ENCODE measurements at regions not wholly inside any gene's neighbourhood (a gene's known extent, or its start where the extent isn't known, plus 50 kb on each side); places are given as distances from the start of the nearest gene placed in this dataset.

DNA sequence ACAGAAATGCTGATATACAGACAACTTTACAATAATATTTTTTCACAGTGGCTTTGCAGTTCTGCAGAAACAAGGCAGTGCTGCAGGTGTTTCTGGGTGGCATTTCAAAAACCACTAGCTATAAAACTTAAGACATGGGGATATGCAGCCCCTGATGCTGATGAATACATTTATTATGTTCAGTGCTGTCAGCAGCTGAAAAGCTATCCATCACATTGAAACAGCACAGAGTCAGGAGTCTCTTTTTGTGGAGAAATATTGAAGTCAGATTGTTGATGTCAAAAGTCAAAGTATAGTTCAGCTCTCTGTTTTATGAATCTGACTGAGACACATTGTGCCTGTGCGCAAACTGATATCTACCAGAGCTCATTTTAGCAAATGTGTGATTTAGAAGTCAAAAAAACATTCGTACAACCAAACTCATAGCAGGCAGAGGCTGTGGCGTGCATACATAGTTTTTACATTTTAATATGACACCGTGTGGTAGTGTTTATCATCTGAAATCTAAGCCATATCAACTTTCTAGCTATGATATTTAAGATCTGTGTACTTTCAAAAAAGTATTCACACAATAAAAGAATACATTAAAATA lies 467.6 kb downstream of the PRKD1 start:
- Histone ChIP-seq H3K27me3 (ENCODE audit: control insufficient read depth, insufficient read depth, low read length) (no peaks in the 10 kb centered on the region), H3K4me3 (ENCODE audit: low read depth, low read length) (no peak overlapping the region), H3K36me3 (ENCODE audit: control insufficient read depth, insufficient read depth, low read length) (no peaks in the 10 kb centered on the region)
- DNase-seq (ENCODE audit: low read depth) = no peak
- TF ChIP-seq, protein P1, sequence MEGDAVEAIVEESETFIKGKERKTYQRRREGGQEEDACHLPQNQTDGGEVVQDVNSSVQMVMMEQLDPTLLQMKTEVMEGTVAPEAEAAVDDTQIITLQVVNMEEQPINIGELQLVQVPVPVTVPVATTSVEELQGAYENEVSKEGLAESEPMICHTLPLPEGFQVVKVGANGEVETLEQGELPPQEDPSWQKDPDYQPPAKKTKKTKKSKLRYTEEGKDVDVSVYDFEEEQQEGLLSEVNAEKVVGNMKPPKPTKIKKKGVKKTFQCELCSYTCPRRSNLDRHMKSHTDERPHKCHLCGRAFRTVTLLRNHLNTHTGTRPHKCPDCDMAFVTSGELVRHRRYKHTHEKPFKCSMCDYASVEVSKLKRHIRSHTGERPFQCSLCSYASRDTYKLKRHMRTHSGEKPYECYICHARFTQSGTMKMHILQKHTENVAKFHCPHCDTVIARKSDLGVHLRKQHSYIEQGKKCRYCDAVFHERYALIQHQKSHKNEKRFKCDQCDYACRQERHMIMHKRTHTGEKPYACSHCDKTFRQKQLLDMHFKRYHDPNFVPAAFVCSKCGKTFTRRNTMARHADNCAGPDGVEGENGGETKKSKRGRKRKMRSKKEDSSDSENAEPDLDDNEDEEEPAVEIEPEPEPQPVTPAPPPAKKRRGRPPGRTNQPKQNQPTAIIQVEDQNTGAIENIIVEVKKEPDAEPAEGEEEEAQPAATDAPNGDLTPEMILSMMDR (IDR thresholded peaks at IDR 0.05; ENCODE audit: insufficient read depth, low read length, severe bottlenecking) = no peak
- no peak for FAIRE-seq

DNA sequence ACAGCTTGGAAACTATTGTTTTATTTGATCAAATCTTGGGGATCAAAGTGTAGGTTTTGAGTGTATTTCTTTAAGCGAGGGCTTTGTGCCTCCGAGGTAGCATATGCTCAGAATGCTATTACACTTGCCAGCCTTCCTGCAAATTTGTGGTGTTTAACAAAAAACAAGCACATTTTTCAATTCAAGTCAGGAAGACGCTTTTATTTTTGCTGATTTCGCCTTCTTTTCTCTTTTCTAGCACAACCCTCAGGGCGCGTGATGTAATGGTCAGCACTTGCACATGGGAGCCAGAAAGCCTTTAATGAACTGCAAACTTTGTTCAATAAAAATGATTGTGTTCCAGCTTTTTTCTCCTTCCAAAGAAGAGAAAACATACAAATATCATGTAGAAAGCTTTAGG lies 466.5 kb downstream of the PRKD1 start:
- Histone ChIP-seq H3K4me3 (ENCODE audit: low read depth, low read length) (no peak overlapping the region), H3K36me3 (ENCODE audit: control insufficient read depth, insufficient read depth, low read length) (no peaks in the 10 kb centered on the region), H3K27me3 (ENCODE audit: control insufficient read depth, insufficient read depth, low read length) (no peaks in the 10 kb centered on the region)
- no peak for DNase-seq (ENCODE audit: low read depth)
- TF ChIP-seq, protein P1 (IDR thresholded peaks at IDR 0.05; ENCODE audit: insufficient read depth, low read length, severe bottlenecking) = no peak
- no peak for FAIRE-seq

DNA sequence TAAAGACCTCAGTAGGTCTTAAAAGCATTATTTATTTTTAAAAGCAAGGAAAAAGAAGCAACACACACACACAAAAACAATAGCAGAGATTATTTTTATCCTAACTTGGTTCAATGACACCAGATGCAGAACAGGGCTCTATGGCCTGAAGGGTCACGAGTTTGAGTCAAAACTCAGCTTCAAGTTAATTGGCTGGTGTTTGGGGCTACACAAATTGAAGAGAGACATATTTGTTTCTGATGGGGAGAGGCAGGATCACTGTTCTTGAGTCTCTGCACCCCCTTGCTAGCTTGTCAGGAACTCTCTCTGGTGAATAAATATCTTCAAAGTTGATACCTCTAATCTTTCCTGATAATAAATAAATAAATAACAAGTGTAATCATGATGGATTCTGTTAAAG lies 466.1 kb downstream of the PRKD1 start:
- H3K4me3 ChIP-seq (ENCODE audit: low read depth, low read length) = no peak overlapping the region
- H3K36me3 ChIP-seq (ENCODE audit: control insufficient read depth, insufficient read depth, low read length) = no peaks in the 10 kb centered on the region
- TF ChIP-seq, protein P1 (IDR thresholded peaks at IDR 0.05; ENCODE audit: insufficient read depth, low read length, severe bottlenecking) = no peak
- DNase-seq (ENCODE audit: low read depth) (no peak), FAIRE-seq (no peak)
- no peaks in the 10 kb centered on the region for H3K27me3 ChIP-seq (ENCODE audit: control insufficient read depth, insufficient read depth, low read length)

DNA sequence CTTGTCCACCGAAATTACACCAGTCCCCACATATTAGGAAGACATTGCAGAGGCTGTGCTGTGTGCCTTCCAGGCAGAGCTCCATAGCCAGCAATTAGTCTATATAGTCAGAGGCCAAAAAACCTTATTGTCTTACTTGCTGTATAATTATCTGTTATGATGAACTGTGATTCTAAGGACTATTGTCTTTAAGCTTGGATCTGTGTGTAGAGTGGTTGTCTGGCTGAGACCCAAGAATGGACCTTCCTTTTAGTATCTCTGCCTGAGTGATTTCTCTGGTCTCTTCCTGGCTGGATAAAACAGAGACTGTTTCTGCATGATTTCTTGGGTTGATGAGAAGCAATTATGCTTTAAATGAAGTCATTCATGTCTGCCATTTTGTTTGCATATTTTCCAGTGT lies 465.3 kb downstream of the PRKD1 start:
- FAIRE-seq = no peak
- Histone ChIP-seq H3K27me3 (ENCODE audit: control insufficient read depth, insufficient read depth, low read length) (no peaks in the 10 kb centered on the region), H3K4me3 (ENCODE audit: low read depth, low read length) (no peak overlapping the region), H3K36me3 (ENCODE audit: control insufficient read depth, insufficient read depth, low read length) (no peaks in the 10 kb centered on the region)
- TF ChIP-seq, protein P1 (IDR thresholded peaks at IDR 0.05; ENCODE audit: insufficient read depth, low read length, severe bottlenecking) = no peak
- DNase-seq (ENCODE audit: low read depth) = no peak

DNA sequence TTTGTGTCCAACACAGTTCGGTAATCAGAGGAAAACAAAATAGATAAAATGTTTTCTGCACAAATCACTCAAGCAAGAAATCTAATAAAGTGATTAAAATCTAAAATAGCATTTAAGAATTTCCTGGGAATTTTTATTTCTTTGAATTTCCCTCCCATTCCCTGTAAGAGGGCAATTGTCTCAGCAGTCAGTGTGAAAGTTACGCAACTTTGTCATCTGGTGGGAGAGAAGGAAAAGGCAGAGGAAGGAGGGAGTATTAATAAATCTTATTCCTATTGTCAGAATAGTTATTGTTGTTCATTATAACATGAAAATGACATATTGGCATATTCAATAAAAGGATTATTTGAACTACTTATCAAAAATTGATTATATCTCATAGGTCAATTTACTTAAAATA lies 464.9 kb downstream of the PRKD1 start:
- FAIRE-seq (no peak), DNase-seq (ENCODE audit: low read depth) (no peak)
- Histone ChIP-seq H3K4me3 (ENCODE audit: low read depth, low read length) (no peak overlapping the region), H3K27me3 (ENCODE audit: control insufficient read depth, insufficient read depth, low read length) (no peaks in the 10 kb centered on the region), H3K36me3 (ENCODE audit: control insufficient read depth, insufficient read depth, low read length) (no peaks in the 10 kb centered on the region)
- TF ChIP-seq, protein P1 (IDR thresholded peaks at IDR 0.05; ENCODE audit: insufficient read depth, low read length, severe bottlenecking) = no peak

DNA sequence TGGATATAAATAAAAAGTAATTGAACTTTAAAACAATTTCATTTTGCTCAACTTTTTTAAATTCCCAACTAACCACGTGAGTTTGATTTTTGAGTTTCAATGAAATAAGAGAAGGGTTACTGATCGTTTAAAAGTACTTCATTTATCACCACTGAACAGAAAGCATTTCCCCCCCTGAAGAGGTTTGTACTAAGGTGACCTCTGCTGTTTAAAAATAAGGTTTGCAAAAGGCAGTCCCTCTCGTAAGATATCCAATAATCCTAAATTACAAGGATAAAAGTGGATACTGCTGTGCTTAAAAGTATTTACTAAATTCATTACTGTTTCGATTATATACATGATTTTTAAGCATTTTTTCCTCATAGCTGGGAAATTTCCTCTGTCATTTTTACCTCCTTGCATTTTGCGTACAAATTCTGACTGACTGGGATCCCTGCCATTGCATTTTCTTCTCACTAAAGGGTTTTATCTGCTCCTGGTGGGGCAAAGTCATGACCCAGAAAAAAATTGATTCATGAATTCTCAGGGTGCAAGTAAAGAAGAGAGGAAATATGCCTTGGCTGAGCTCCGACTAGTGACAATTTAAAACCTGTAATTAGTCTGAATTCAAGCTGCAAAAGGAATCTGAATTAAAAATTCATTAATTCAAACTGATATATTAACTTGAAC lies 463.8 kb downstream of the PRKD1 start:
- Histone ChIP-seq H3K36me3 (ENCODE audit: control insufficient read depth, insufficient read depth, low read length) (no peaks in the 10 kb centered on the region), H3K27me3 (ENCODE audit: control insufficient read depth, insufficient read depth, low read length) (no peaks in the 10 kb centered on the region), H3K4me3 (ENCODE audit: low read depth, low read length) (no peak overlapping the region)
- DNase-seq (ENCODE audit: low read depth) (peak; percentile 5), FAIRE-seq (no peak)
- TF ChIP-seq, protein P1 (IDR thresholded peaks at IDR 0.05; ENCODE audit: insufficient read depth, low read length, severe bottlenecking) = no peak
